H1 (cell line): ENCODE measurements at regions not wholly inside any gene's neighbourhood (a gene's known extent, or its start where the extent isn't known, plus 50 kb on each side); places are given as distances from the start of the nearest gene placed in this dataset.

Source experiments
- CTCF ChIA-PET: fragments of 300-600 bp; sonication (Branson Sonifier 250); formaldehyde crosslinking; loops from one replicate; lab custom pipeline; 2021; ENCODE audit not compliant: partially characterized antibody; lab: Charles Lee
- POLR2A ChIA-PET: fragments of 300-600 bp; sonication (Branson Sonifier 250); formaldehyde crosslinking; loops from one replicate; lab custom pipeline; 2021; ENCODE audit warnings: inconsistent platforms; ENCODE audit not compliant: partially characterized antibody; lab: Charles Lee
- DNase-seq, 2 experiments: peaks; one replicate each; pipeline versions ENCODE4 v3.0.0 to v3.0.0-alpha.2; 2010 to 2022; ENCODE audit warnings: low spot score in 2 of 2, low read depth in 1 of 2, mixed read lengths in 1 of 2
- FAIRE-seq: peaks from 2 replicates; lab custom pipeline; 2011; peaks lifted over from hg19 to GRCh38; lab: Jason Lieb, UNC
- H2AFZ ChIP-seq: 2 replicates; pipeline ENCODE4 v1.8.1; 2012; ENCODE audit warnings: low read length, inconsistent platforms
- H2AK5ac ChIP-seq: 2 replicates; pipeline ENCODE4 v1.6.1; 2013; ENCODE audit warnings: low read depth, low read length
- H2BK120ac ChIP-seq: replicated peaks from 2 replicates; pipeline ENCODE3; 2013; ENCODE audit warnings: low read depth, low read length, inconsistent platforms
- H2BK12ac ChIP-seq: 2 replicates; pipeline ENCODE4 v1.6.1; 2013; ENCODE audit warnings: low read depth, low read length
- H2BK15ac ChIP-seq: 2 replicates; pipeline ENCODE4 v1.6.1; 2013; ENCODE audit warnings: low read length
- H2BK20ac ChIP-seq: 2 replicates; pipeline ENCODE4 v1.6.1; 2013; ENCODE audit warnings: low read length
- H2BK5ac ChIP-seq: 2 replicates; pipeline ENCODE4 v1.6.1; 2013; ENCODE audit warnings: low read depth, low read length
- H3K14ac ChIP-seq: 2 replicates; pipeline ENCODE4 v1.6.1; 2013; ENCODE audit warnings: inconsistent platforms; ENCODE audit not compliant: insufficient read length
- H3K18ac ChIP-seq: 2 replicates; pipeline ENCODE4 v1.6.1; 2013; ENCODE audit warnings: low read length; ENCODE audit errors: extremely low read depth
- H3K23ac ChIP-seq: 2 replicates; pipeline ENCODE4 v1.6.1; 2013; ENCODE audit warnings: inconsistent platforms; ENCODE audit not compliant: insufficient read length
- H3K23me2 ChIP-seq: 2 replicates; pipeline ENCODE4 v1.6.1; 2013; ENCODE audit warnings: low read depth, low read length
- H3K27ac ChIP-seq: 2 replicates; pipeline ENCODE4 v1.6.1; 2011; ENCODE audit warnings: low read depth, low read length, inconsistent platforms
- H3K27me3 ChIP-seq, 4 experiments: replicated peaks in 1 of 4; 1 replicate in 1 of 4; 2 replicates in 3 of 4; pipeline versions ENCODE4 v1.6.1 to v1.8.1; 2011 to 2013; ENCODE audit warnings: low read length in 3 of 4, mild to moderate bottlenecking in 3 of 4, inconsistent platforms in 2 of 4, mixed read lengths in 2 of 4, moderate library complexity in 1 of 4; ENCODE audit not compliant: control insufficient read depth in 3 of 4, insufficient read depth in 3 of 4; ENCODE audit errors: extremely low read depth in 1 of 4
- H3K36me3 ChIP-seq, 4 experiments: 2 replicates each; pipeline versions ENCODE4 v1.6.1 to v1.8.1; 2011 to 2013; ENCODE audit warnings: mild to moderate bottlenecking in 4 of 4, low read length in 3 of 4, moderate library complexity in 2 of 4, control low read depth in 1 of 4, inconsistent platforms in 1 of 4; ENCODE audit not compliant: insufficient read depth in 4 of 4, control insufficient read depth in 2 of 4
- H3K4ac ChIP-seq: replicated peaks from 2 replicates; pipeline ENCODE3; 2013; ENCODE audit warnings: low read length, low read depth, mixed read lengths, inconsistent platforms; ENCODE audit not compliant: insufficient read length
- H3K4me1 ChIP-seq, 4 experiments: replicated peaks in 1 of 4; 1 replicate in 1 of 4; 2 replicates in 3 of 4; pipeline versions ENCODE4 v1.6.1 to v1.8.1; 2011 to 2013; ENCODE audit warnings: low read length in 3 of 4, inconsistent platforms in 2 of 4, mixed read lengths in 1 of 4; ENCODE audit not compliant: insufficient read depth in 4 of 4, control insufficient read depth in 3 of 4
- H3K4me2 ChIP-seq, 2 experiments: 2 replicates each; pipeline versions ENCODE4 v1.6.1 to v1.8.1; 2011 to 2013; ENCODE audit warnings: low read depth in 2 of 2, low read length in 2 of 2, control low read depth in 1 of 2, inconsistent platforms in 1 of 2, mild to moderate bottlenecking in 1 of 2; ENCODE audit not compliant: insufficient read depth in 1 of 2
- H3K4me3 ChIP-seq, 4 experiments: fragments of 200-600, 300-600 bp in 1 of 4; sonication (generic), shearing (Covaris generic), sonication (Bioruptor Twin) in 1 of 4; 2 replicates each; pipeline versions ENCODE4 v1.5.1 to v1.8.1; 2011 to 2016; ENCODE audit warnings: low read length in 4 of 4, low read depth in 3 of 4, control low read depth in 2 of 4, inconsistent platforms in 2 of 4, mild to moderate bottlenecking in 2 of 4, mixed read lengths in 1 of 4, moderate library complexity in 1 of 4; ENCODE audit not compliant: insufficient read depth in 2 of 4; ENCODE audit errors: extremely low read depth in 1 of 4
- H3K56ac ChIP-seq: replicated peaks from 2 replicates; pipeline ENCODE3; 2013; ENCODE audit warnings: low read depth, mild to moderate bottlenecking, mixed read lengths, low read length, inconsistent platforms; ENCODE audit not compliant: insufficient read length
- H3K79me1 ChIP-seq: 2 replicates; pipeline ENCODE4 v1.6.1; 2013; ENCODE audit warnings: low read depth, low read length, control low read depth
- H3K79me2 ChIP-seq, 2 experiments: 2 replicates each; pipeline versions ENCODE4 v1.6.1 to v1.8.1; 2012 to 2013; ENCODE audit warnings: low read length in 2 of 2, mild to moderate bottlenecking in 2 of 2, inconsistent platforms in 1 of 2; ENCODE audit not compliant: insufficient read depth in 2 of 2, control insufficient read depth in 1 of 2
- H3K9ac ChIP-seq, 4 experiments: replicated peaks in 1 of 4; 1 replicate in 1 of 4; 2 replicates in 3 of 4; pipeline versions ENCODE4 v1.6.1 to v1.8.1; 2011 to 2013; ENCODE audit warnings: low read depth in 3 of 4, low read length in 3 of 4, control low read depth in 2 of 4, mild to moderate bottlenecking in 2 of 4, moderate library complexity in 2 of 4, inconsistent platforms in 1 of 4; ENCODE audit errors: extremely low read depth in 1 of 4
- H3K9me3 ChIP-seq, 2 experiments: 2 replicates each; pipeline versions ENCODE4 v1.6.1 to v1.8.1; 2012 to 2013; ENCODE audit warnings: mild to moderate bottlenecking in 2 of 2, moderate library complexity in 2 of 2, control low read depth in 1 of 2, inconsistent platforms in 1 of 2, low read depth in 1 of 2, low read length in 1 of 2, mixed read lengths in 1 of 2; ENCODE audit not compliant: insufficient read depth in 2 of 2
- H4K20me1 ChIP-seq, 2 experiments: replicated peaks in 1 of 2; 2 replicates each; pipeline versions ENCODE3 to v1.8.1; 2011 to 2013; ENCODE audit warnings: inconsistent platforms in 2 of 2, low read length in 2 of 2, mild to moderate bottlenecking in 1 of 2; ENCODE audit not compliant: insufficient read depth in 2 of 2, control insufficient read depth in 1 of 2
- H4K5ac ChIP-seq: 2 replicates; pipeline ENCODE4 v1.6.1; 2013; ENCODE audit warnings: low read length, low read depth, mixed read lengths, inconsistent platforms; ENCODE audit not compliant: insufficient read length
- H4K8ac ChIP-seq: 2 replicates; pipeline ENCODE4 v1.8.0; 2013; ENCODE audit warnings: mild to moderate bottlenecking, moderate library complexity, low read length, inconsistent platforms; ENCODE audit not compliant: insufficient read depth; ENCODE audit errors: extremely low read depth
- H4K91ac ChIP-seq: replicated peaks from 2 replicates; pipeline ENCODE3; 2013; ENCODE audit warnings: low read length, mixed read lengths, inconsistent platforms; ENCODE audit not compliant: insufficient read length
- MAFK ChIP-seq: IDR thresholded peaks from 2 replicates; pipeline ENCODE4 v1.6.1; 2012; ENCODE audit warnings: low read depth, mild to moderate bottlenecking, improper control_type of control experiment, low read length
- WGBS, 2 experiments: shearing (Covaris generic) in 1 of 2; methylation state at CpG; one replicate each; pipeline versions ENCODE4 v1.1.6 to v1.1.7; 2013 to 2015; ENCODE audit warnings: low lambda C conversion rate in 2 of 2, mixed read lengths in 2 of 2, inconsistent platforms in 1 of 2, low coverage in 1 of 2, missing lambda C conversion rate in 1 of 2; ENCODE audit not compliant: insufficient replicate concordance in 2 of 2, insufficient coverage in 1 of 2, insufficient read length in 1 of 2; ENCODE audit errors: extremely low coverage in 1 of 2, missing lambda C conversion rate in 1 of 2; 5-methylcytosine and 5-hydroxymethylcytosine counted together

DNA sequence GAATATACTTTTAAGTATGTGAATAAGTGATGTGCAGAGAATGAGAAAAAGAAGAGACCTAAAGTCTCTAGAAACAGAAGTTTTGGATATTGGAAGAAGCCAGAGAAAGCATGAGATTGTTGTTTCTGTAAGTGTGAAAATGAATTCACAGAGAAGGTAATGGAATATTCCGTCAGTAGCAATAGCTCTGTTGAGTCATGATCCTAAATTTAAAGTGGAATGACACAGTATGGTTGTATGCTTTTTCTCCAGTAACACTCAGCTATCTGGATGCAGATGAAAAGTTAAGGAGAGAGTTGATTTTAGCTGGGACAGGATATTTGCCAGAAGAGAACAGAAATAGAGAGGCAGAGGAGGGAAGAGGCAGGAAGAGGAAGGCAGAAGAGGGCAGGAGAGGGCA is 1166.3 kb downstream of the GALC start:
- no peak overlapping the region for H3K18ac ChIP-seq
- POLR2A ChIA-PET: no interaction called here

More for the DNA sequence above, 1166.3 kb downstream of the GALC start:
- H4K20me1 ChIP-seq: no peaks in the 10 kb centered on the region
- no peak overlapping the region for H4K5ac ChIP-seq
- no peak overlapping the region; the same call in 1 of the 2 replicates for H2AFZ ChIP-seq
- no peaks in the 10 kb centered on the region for H3K79me2 ChIP-seq
- H3K4me1 ChIP-seq: no peaks in the 10 kb centered on the region
- WGBS, 2 experiments: 75% methylated on average over 1 of the region's 1 CpG; no CpG with 5 or more reads in 1 of the 2 experiments
- TF ChIP-seq MAFK: no peak
- no peak overlapping the region for H2BK12ac ChIP-seq
- H3K4me2 ChIP-seq: no peak overlapping the region
- H2BK15ac ChIP-seq: no peak overlapping the region
- no peak overlapping the region for H3K14ac ChIP-seq
- no peak overlapping the region for H2BK20ac ChIP-seq
- H4K8ac ChIP-seq: no peak overlapping the region
- H3K27me3 ChIP-seq: no peaks in the 10 kb centered on the region
- H3K9me3 ChIP-seq: no peaks in the 10 kb centered on the region
- H3K56ac ChIP-seq: no peak overlapping the region
- no peak overlapping the region for H3K4ac ChIP-seq
- H2BK5ac ChIP-seq: no peak overlapping the region
- FAIRE-seq (no peak), DNase-seq (no peak)
- H3K23ac ChIP-seq: no peak overlapping the region
- no peak overlapping the region for H3K4me3 ChIP-seq
- H2AK5ac ChIP-seq: no peak overlapping the region
- H3K36me3 ChIP-seq: no peaks in the 10 kb centered on the region
- no peak overlapping the region for H3K9ac ChIP-seq
- no peak overlapping the region for H4K91ac ChIP-seq
- H3K79me1 ChIP-seq: no peaks in the 10 kb centered on the region
- no peak overlapping the region for H3K27ac ChIP-seq
- no peak overlapping the region for H2BK120ac ChIP-seq
- H3K23me2 ChIP-seq: no peaks in the 10 kb centered on the region
- CTCF ChIA-PET: no interaction called here
